ENCODE measurements at regions not wholly inside any gene's neighbourhood (a gene's known extent, or its start where the extent isn't known, plus 50 kb on each side); places are given as distances from the start of the nearest gene placed in this dataset.
"Not testable (repeated sequence)": the region's sequence is repeated elsewhere in the genome, so short reads cannot be mapped to it uniquely, and the experiment has no call there.

DNA sequence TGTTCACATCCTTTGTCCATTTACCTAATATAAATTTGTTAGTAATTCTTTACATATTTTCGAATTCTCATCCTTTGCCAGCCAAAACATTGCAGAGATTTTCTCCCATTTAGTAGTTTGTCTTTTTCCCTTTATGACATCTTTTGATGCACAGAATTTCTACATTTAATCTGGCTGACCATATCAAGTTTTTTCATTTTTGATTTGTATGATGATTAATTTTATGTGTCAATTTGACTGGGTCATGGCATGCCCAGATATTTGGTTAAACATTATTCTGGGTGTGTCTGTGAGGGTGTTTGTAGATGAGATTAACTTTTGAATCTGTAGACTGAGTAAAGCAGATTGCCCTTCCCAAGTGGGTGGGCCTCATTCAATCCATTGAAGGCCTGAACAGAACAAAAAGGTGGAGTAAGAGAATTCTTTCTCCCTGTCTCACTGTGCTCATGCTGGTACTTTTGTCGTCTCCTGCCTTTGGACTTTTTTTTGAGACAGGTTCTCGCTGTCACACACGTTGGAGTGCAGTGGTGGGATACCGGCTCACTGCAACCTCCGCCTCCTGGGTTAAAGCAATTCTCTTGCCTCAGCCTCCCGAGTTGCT lies 72.1 kb upstream of the EPB41L1 start:
- intact Hi-C loops (cut with micrococcal nuclease): no loop called here

DNA sequence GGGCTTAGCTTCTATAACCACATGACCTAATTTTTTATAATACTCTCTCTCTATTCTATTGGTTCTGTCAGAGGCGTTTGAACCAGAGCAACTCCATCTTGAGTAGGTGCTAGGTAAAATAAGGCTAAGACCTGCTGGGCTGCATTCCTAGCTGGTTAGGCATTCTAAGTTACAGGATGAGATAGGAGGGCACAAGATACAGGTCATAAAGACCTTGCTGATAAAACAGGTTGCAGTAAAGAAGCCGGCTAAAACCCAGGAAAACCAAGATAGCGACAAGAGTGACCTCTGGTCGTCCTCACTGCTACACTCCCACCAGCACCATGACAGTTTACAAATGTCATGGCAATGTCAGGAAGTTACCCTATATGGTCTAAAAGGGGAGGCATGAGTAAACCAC lies 71.3 kb upstream of the EPB41L1 start:
- intact Hi-C loops (cut with micrococcal nuclease): not testable (repeated sequence)

DNA sequence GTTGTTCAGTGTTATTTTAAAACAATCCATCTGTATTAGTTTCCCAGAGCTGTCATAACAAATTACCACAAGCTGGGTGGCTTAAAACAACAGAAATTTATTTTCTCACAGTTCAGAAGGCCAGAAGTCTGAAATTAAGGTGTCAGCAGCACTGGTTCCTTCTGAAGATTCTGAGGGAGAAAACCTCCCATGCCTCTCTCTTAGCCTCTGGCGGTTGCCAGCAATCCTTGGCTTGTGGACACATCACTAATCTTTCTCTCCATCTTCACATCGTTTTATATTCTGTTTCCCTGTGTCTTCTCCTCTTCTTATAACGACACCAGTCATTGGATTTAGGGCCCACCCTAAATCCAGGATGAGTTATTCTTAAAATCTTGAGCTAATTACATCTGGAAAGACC lies 70.2 kb upstream of the EPB41L1 start:
- intact Hi-C loops (cut with micrococcal nuclease): no loop called here

DNA sequence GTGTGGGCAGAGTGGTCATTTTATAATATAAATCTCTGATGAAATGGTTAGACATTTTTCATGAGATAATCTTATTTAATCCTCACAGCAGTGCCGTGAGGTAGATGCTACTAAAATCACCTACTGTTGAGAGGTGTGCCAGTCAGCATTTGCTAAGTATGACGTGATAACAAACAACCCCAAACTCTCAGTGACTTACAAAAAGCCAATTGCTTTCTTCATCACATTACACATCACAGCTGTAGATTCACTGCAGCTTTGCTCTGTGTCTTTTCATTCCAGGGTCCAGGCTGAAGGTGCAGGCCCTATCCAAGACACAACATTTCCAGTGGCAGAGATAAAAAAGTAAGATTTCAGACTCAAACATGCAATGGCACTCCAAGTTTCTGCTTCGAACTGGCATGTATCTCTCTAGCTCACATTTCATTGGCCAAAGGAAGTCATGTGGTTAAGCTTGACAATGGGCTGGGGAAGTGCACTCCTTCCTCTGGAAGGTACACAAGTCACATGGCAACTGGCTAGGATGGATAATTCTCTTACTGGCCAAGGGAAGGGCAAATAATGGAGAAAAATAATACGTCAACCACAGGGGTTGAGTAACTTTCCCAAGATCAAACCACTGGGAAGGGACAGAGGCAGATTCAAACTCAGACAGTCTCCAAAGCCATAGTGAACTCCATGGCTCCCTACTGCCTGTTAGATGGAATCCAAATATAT lies 69.5 kb upstream of the EPB41L1 start:
- intact Hi-C loops (cut with micrococcal nuclease): no loop called here

DNA sequence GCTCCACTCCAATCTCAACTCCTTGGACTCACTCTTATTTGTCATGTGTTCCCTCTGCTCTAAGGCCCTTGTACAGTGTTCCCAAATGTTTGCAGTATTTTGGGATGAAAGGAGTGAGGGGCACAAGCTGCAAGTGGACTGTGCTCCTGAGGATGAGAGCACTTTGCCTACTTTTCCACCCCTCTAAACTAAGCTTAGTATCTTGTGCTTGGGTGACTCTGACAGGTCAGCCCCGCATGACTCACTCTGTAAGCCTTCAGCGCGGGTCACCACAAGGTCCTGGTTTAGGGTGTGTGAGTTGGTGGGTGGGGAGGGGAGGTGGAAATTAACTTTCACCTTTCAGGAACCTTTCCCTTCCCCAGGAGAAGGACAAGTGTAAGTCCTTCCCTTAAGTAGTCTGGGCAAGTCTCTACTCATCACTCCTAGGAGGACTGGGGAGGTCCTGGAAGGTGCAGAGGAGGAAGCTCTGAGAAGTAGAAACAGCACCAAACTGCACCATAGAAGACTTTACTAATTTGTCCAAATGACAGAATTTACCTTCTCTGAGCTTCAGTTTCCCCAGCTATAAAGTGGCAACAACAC lies 68.8 kb upstream of the EPB41L1 start:
- intact Hi-C loops (cut with micrococcal nuclease): no loop called here

DNA sequence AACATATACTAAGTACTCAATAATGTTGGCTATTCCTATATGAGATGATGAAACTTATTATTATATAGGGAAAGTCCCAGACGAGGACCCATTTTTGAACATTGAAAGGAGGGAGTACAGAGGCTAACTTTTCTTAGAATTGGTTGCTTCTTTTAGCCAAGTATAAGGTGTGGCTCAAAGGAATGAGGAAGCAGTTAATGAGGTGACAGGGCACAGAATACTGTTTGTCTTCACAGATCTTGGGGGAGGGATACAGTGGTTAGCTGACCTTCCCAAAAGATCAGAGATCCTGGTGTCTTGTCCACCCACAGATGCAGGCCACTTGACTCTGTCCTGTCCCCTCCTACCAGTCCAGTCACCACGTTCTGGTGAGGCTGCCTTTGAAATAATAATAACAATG lies 67.8 kb upstream of the EPB41L1 start:
- intact Hi-C loops (cut with micrococcal nuclease): no loop called here

DNA sequence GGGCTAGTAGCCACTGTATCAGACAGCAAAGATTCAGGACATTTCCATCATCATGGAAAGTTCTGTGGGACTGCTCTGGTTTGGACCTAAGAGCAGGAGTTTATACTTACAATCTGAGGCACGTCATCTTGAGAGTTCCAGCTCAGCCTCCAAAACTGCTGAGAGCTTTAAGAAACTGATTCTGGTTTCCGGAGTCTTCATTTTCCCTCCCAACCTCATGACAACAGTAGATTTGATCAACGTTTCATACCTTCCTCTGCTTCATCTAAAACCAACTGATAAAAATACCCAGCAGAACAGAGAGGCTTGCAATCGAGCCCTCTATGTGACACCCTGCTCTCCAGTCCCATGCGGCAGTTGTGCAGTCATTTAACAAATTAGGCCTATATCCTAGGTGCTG lies 64.3 kb upstream of the EPB41L1 start:
- intact Hi-C loops (cut with micrococcal nuclease): loop anchor here (5.0 kb wide), 1 partner anchor 38 kb away; no protein-coding TSS in a partner anchor

DNA sequence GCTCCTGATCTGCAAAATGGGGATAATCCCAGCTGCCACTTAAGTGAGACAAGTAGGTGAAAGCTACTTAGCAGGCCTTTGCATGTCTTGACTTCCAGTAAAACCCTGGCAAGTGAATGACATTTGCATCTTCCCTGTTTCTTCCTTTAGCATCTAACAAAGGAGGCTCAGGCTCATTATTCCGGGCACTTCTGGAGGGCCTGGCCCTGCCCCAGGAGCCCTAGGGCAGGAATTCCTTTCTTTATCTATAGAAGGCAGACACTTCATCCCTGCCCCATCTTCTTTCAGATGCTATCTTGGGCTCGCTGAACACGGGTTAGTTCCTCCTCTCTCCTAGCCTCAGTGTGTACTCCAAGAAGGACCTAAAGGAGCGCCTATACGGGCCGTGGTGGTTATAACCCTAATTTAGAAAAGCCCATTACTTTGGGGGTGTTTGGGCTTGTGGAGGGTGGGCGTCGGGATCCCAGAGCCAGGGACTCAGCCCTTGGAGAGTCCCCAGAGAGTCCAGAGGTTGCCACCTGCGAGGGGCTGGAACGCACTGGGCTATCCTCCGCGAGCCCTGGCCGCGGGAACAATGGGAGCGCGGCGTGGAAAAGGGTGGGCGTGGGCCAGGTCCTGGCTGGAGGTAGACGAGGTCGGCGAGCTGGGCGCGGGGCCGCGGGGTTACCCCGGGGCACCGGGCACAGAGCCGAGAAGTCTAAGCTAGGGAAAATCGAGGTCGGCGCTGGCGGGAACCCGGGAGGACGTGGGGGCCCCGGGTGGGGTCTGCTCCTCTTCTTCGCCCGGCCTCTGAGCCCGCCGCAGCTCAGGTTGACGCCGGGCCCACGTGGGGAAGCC lies 62.8 kb upstream of the EPB41L1 start:
- intact Hi-C loops (cut with micrococcal nuclease): loop anchor here (2.0 to 5.0 kb wide), 2 partner anchors 27 to 39 kb away; no protein-coding TSS in a partner anchor

DNA sequence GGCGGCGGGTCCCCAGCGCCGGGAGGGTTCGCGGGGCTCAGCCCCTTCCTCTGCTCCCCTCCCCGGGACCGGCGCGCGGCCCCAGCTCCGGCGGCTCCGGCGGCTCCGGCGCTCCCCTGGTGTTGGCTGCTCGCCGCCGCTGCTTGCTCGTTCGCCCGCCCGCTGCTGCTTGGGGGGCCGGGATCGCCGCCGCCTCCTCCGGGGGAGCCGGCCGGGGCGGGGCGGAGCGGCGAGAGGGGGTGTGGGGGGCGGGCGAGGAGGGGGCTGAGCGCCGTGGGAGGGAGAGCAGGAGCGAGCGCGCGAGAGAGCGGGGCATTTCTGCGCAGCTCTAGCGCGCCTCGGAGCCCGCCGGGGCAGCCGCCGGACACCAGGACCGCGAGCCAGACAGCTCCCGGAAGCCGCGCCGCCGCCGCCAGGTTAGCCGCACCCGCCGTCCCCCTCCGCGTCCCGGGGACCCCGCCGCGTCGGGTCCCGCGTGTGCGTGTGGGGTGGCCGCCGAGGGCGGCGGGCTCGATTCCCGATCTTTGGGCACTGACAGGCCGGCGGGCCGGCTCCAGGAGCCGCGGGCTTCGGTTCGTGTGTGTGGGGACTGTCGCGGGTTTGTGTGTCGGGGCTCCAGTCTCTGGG lies 62.0 kb upstream of the EPB41L1 start:
- intact Hi-C loops (cut with micrococcal nuclease): loop anchor here (2.0 to 5.0 kb wide), 2 partner anchors 28 to 40 kb away; no protein-coding TSS in a partner anchor

DNA sequence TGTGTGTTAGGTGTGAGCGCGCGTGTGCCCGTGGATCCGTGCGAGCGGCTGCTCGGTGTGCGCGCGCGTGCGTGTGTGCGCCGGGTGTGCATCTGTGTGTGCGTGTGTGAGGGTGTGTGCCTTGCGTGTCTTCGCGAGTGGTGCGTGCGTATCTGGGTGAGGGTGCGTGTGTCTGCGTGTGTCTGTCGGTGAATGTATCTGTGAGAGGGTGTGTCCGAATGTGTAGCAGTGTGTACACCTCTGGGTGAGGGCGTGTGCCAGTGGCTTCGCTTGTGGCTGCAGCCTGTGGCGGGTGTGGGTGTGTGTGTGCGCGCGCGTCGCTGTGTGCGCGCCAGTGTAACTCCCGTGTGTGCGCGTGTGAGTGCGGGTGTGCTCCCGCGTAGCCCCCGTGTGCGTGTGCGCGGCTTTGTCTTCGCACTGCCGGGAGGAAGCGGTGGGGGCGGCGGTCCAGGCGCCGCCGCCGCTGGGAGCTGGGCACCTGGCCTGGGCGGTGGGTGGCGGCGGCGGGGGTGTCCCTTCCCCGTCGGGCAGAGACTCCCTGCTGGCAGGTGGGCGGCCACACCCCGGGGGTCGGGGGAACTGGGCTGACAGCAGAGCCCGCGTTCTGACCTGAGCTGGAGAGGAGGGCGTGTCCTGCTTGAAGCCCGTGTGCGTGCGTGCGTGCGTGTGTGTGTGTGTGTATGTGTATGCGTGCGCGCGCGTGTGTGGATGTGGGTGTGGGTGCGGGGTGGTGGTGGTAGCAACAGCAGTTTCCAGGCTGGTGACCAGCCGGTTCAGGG lies 61.3 kb upstream of the EPB41L1 start:
- intact Hi-C loops (cut with micrococcal nuclease): loop anchor here (2.0 to 5.0 kb wide), 2 partner anchors 28 to 41 kb away; no protein-coding TSS in a partner anchor

DNA sequence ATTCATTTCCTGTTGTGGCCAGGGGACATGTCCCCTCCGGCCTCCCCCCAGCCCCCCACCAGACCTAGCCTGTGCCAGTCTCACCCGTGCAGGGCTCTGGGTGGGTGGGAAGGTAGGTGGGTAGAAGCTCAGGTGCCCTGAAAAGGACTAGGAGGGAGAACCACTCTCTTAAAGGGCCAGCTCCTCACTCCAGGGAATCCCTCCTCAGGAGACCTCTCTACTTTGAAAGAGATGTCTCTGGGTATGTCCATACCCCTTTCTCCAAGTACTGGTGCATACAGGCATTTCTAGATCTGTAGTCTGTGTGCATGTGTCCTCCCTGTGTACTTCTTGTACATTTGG lies 60.8 kb upstream of the EPB41L1 start:
- intact Hi-C loops (cut with micrococcal nuclease): loop anchor here (2.0 to 5.0 kb wide), 2 partner anchors 29 to 41 kb away; no protein-coding TSS in a partner anchor

DNA sequence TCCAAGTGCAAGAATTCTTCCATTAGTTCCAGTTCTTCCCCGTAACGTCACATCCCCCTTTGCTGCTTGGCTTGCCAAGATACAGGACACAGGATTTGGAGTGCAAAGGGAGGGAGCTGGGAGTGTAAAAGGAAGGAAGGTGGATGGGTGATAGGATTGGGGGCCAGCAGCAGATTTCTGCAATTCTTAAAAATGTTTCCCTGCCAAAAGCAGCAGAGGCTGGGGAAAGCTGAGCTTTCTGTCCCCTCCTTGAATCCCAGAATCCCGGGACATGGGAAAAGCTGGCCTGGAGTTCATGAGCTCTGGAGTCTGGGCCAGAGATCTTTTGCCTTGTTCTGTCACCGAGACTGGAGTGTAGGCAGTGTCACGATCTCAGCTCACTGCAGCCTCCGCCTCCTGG lies 60.0 kb upstream of the EPB41L1 start:
- intact Hi-C loops (cut with micrococcal nuclease): loop anchor here (5.0 kb wide), 1 partner anchor 42 kb away; no protein-coding TSS in a partner anchor

DNA sequence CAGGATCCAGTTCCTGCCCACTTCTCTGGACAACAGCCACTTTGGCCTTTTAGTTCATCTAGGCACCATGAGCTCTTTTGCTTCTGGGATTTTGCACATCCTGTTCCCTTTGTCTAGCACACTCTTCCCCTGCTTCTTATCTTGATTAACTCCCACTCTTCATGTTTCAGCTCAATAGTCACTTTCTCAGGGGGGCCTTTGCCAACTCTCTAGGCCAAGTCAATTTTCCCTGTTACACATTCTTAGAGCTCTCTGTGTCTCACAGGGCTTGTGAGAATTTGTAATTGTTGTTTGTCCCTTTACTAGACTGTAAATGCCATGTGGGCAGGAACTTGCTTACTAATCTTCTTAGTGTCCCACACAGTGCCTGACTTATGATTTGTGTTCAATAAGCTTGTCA lies 58.1 kb upstream of the EPB41L1 start:
- intact Hi-C loops (cut with micrococcal nuclease): no loop called here

DNA sequence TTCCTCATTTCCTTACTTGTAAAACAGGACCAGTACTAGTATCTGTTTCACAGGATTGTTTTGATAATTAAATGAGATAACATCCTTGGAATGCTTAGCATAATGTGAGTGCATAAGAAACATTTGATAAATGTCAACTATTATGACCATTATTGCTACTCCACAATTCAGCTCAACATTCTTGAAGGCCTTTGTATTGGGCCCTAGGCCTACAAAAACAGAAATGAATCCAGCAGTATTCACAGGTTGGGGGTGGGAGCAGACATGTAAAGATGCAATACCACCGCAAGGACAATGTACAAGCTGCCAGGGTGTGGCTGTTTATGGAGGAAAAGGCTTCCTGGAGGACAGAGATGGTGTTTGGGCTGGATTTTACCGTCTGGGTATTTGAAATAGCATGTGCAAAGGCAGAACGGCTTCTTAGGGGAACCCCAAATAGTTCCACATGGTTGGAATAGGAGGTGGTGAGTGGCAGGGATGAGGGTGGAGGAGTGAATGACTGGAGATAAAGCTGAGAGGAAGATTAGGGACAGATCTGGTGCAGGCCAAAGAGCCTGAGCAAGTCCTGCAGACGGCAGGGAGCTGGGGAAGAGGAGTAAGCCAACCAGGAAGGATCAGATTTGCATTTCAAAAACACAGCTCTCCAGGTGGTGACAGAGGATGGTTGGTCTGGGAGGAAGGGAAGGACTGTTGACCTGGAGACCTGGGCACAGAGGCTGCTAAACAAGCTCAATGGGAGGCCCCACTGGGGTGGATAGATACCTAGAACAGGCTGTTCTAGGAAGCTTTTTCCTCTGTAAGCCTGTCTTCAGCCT lies 57.0 kb upstream of the EPB41L1 start:
- intact Hi-C loops (cut with micrococcal nuclease): no loop called here

DNA sequence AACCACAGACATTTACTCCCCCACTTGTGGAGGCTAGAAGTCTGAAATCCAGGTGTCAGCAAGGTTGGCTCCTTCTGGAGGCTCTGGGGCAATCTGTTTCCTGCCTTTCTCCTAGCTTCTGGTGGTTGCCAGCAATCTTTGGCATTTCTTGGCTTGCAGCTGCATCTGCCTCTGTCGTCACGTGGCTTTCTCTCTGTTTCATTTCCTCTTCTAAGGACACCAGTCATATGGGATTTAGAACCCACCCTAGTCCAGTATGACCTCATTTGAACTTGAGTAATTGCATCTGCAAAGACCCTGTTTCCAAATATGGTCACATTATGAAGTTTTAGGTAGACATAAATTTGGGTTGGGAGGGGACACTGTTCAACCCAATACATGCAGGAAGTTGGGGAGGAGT lies 56.2 kb upstream of the EPB41L1 start:
- intact Hi-C loops (cut with micrococcal nuclease): no loop called here

DNA sequence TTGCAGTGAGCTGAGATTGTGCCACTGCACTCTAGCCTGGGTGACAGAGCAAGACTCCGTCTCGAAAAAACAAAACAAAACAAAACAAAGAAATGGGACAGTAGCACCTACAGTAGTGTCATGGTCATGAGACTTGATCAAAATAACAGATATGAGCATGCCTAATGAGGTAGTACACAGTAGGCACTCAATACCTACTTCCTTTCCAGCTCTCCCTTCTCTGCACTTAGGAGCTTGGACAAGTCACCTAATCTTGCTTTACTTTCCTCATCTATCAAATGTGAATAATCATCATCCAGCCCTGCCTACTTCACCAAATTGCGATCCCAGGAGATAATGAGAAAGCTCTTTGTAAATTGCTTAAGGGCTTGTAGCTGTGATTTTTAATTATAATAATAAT lies 55.4 kb upstream of the EPB41L1 start:
- intact Hi-C loops (cut with micrococcal nuclease): no loop called here

DNA sequence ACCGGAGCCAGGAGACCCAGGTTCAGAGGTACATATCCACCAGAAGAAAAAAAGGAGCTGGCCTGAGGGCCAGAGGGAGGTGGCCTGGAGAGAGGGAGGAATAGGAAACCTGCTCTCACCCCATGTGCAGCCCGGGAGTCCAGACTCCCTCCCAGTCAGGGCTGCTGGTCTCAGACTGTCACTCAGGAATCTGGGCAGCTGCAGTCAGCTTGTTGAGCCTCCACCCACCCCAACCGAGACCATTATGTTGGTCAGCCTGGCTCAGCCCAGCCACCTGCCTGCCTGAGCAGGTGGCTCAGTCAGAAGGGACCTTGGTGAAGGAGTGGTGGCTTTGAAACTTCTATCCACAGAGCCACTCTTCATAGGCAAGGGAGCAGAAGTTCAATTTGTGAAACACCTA lies 53.3 kb upstream of the EPB41L1 start:
- intact Hi-C loops (cut with micrococcal nuclease): no loop called here

DNA sequence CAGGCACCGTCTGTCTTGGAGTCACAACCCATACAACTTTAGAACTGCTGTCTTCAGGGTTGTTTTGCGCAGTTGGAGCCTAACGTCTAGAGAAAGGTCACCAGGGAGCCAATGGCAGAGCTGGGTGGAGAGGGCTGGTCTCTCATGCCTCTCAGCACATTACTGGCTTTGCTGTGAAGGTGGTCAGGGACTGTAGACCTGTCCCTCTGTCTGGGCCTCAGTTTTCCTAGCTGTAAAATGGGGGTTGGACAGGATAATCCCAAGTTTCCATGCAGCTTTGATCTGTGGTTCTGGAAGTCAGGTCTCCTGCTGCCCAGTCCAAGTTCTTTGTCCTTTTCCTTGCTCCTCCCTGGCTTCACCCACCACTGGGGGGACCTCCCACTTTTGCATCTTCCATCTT lies 52.2 kb upstream of the EPB41L1 start:
- intact Hi-C loops (cut with micrococcal nuclease): no loop called here

DNA sequence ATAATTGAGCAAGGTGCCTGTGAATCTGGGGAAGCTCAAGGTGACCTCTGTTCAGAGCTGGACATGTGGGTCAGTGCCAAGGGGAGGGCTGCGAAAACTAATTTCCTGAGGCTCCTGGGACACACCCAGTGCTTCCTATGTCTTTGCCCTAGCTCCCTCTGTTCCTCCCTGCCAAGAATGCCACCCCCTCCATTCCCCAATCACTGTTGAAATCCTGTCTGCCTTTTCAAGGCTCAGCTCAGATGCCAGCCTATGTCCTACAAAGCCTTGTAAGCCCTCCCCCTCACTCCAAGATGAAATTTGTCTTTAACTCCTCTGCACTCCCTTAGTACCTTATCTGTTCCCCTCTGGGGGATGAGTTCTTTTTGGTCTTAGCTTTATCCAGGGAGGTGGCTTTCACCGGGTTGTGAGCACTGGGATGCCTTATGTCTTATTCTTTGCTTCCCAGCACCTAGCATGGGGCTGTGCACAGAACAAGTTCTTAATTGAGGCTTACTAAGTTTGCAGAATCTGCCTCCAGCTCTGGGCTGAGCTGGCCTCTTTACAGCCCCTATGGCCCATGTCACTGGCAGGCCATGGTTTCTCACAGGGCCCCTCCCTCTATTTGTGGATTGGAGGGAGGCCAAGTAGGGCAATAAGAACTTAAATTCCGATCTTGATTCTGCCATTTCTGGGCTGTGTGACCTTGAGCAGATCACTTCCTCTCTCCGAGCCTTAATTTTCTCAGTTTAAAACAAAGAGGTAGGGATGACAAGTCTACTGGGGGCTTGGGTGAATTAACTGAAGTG lies 51.5 kb upstream of the EPB41L1 start:
- intact Hi-C loops (cut with micrococcal nuclease): no loop called here

Measured in T-helper 1 cell treated with Interleukin-12 subunit alpha and Interleukin-12 subunit beta and Interleukin-4 antibody, amounts not matched to agents 30 ng/mL and 1 ng/mL, for 36 hours (primary cell).